ENCODE measurements at regions not wholly inside any gene's neighbourhood (a gene's known extent, or its start where the extent isn't known, plus 50 kb on each side); places are given as distances from the start of the nearest gene placed in this dataset.

DNA sequence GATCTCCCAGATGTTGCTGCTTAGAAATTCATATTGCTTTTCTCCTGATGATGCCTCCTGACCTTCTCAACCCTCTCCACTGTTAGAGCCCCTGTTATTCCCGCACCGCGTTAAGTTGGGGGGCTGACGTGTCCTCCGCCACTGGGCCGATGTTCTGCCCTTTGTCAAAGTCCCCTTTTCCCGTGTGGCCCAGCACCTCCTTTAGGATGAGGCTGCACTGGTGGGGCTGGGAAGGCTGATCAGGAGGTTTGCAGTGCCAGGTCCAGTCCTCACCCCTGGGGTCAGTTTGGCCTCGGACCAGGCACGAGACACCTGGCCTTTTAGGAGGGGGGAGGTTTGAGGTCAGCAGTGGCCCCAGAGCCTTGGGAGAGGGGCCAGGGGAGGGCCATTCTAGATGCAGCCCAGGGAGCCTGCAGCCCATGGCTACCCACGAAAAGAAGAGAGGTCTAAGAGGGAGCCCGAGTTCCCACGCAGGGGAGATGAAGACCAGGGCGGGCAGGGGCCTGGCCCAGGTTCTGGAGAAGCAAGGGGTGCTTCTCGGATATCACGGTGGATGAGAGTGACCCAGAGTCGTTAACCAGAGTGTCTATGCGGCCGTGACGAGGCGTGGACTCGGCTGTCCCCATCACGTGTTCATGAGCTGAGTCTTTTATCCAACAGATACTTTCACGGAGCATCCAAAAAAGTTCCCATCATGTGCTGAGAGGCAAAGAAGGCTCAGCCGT lies 150.4 kb downstream of the DNAJB6 start:
- no peak overlapping the region for H3K4me3 ChIP-seq (ENCODE audit: low read depth, low read length)
- DNase-seq (ENCODE audit: low read depth): no peak
- TF ChIP-seq CTCF (IDR thresholded peaks at IDR 0.05; ENCODE audit: low read depth, low read length, missing control alignments): no peak

- no peak for TF ChIP-seq CTCF (IDR thresholded peaks at IDR 0.05; ENCODE audit: low read depth, low read length, missing control alignments)
- DNase-seq (ENCODE audit: low read depth): no peak
- no peak overlapping the region for H3K4me3 ChIP-seq (ENCODE audit: low read depth, low read length)
These were observed 151.5 kb downstream of the DNAJB6 start for GRCh38 chr7:157488281-157488680.

DNA sequence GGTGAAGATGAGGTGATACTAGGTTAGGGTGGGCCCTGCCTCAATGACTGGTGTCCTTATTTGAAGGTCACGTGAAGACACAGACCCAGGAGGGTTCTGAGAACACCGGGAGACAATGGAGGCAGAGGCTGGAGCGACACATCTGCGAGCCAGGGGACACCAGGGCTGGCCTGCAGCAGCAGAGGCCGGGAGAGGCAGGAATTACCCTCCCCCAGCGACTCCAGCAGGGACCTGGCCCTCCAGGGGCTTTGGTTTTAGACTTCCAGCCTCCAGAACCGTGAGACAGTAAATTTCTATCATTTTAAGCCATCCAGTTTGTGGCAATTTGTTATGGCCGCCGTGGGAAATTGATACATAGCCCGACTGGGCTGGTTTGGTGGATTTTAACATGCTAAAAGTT lies 152.2 kb downstream of the DNAJB6 start:
- no peak overlapping the region for H3K4me3 ChIP-seq (ENCODE audit: low read depth, low read length)
- no peak for DNase-seq (ENCODE audit: low read depth)
- TF ChIP-seq CTCF (IDR thresholded peaks at IDR 0.05; ENCODE audit: low read depth, low read length, missing control alignments): no peak

Measured in GM12864 (cell line).